Esophagus muscularis mucosa (tissue), 4 donors: ENCODE measurements at regions not wholly inside any gene's neighbourhood (a gene's known extent, or its start where the extent isn't known, plus 50 kb on each side); places are given as distances from the start of the nearest gene placed in this dataset.

Experiments
- DNase-seq: peaks from one replicate; pipeline ENCODE4 v3.0.0-alpha.2; 2017; ENCODE audit errors: extremely low spot score
- H3K27ac ChIP-seq, 4 donors: fragments of 200-600 bp; sonication (generic); replicated peaks in 1 of 4; 1 replicate in 3 of 4; 2 replicates in 1 of 4; pipeline ENCODE4 v1.5.1; 2016 to 2019; ENCODE audit warnings: mild to moderate bottlenecking in 1 of 4
- H3K27me3 ChIP-seq, 4 donors: fragments of 200-600 bp; sonication (generic); one replicate each; pipeline versions ENCODE4 v1.5.1 to v1.6.0; 2016 to 2019
- H3K36me3 ChIP-seq, 4 donors: fragments of 200-600 bp; sonication (generic); one replicate each; pipeline ENCODE4 v1.5.1; 2016 to 2019
- H3K4me1 ChIP-seq, 4 donors: fragments of 200-600 bp; sonication (generic); one replicate each; pipeline ENCODE4 v1.5.1; 2016 to 2019
- H3K4me3 ChIP-seq, 4 donors: fragments of 200-600 bp; sonication (generic); 1 replicate in 2 of 4; 2 replicates in 2 of 4; pipeline ENCODE4 v1.5.1; 2016 to 2019; ENCODE audit warnings: mild to moderate bottlenecking in 4 of 4, moderate library complexity in 1 of 4
- H3K9me3 ChIP-seq, 4 donors: fragments of 200-600 bp; sonication (generic); 1 replicate in 3 of 4; 2 replicates in 1 of 4; pipeline ENCODE4 v1.5.1; 2016 to 2019
- CTCF ChIP-seq, 3 experiments: fragments of 200-600 bp in 2 of 3; fragments of 450-650 bp in 1 of 3; sonication (generic) in 2 of 3; IDR thresholded peaks; one replicate each; pipeline ENCODE4 v1.5.1; 2017 to 2019; ENCODE audit warnings: antibody characterized with exemption in 3 of 3, mild to moderate bottlenecking in 2 of 3, moderate library complexity in 1 of 3
- EP300 ChIP-seq: sonication (generic); formaldehyde crosslinking; IDR thresholded peaks from one replicate; pipeline ENCODE4 v1.6.1; 2017; ENCODE audit warnings: antibody characterized with exemption
- POLR2A ChIP-seq: fragments of 450-650 bp; IDR thresholded peaks from one replicate; pipeline ENCODE4 v1.6.1; 2017; ENCODE audit warnings: antibody characterized with exemption, moderate library complexity, mild to moderate bottlenecking, low read depth
- POLR2AphosphoS5 ChIP-seq, 2 donors: sonication (generic); formaldehyde crosslinking; IDR thresholded peaks; one replicate each; pipeline ENCODE4 v1.6.1; 2017; ENCODE audit warnings: antibody characterized with exemption in 2 of 2
- WGBS: methylation state at CpG from one replicate; pipeline ENCODE4 v1.1.5; 2018; 5-methylcytosine and 5-hydroxymethylcytosine counted together
- intact Hi-C: fragments of 100-400 bp; cut with DNase I; formaldehyde crosslinking; loops from one replicate; pipeline ENCODE4 v1.15.1; 2023

- H3K4me3 ChIP-seq = no peak overlapping the region
- no peak for TF ChIP-seq POLR2AphosphoS5 (IDR thresholded peaks at IDR 0.05)
- no peak for TF ChIP-seq POLR2A
- TF ChIP-seq CTCF (IDR thresholded peaks at IDR 0.05) = no peak
- TF ChIP-seq EP300 = no peak
- intact Hi-C loops = no loop called here
- H3K4me1 ChIP-seq = peaks cover 0 to 7% (median 3%) of the 10 kb centered on the region in 4 donors
- H3K27ac ChIP-seq = no peak overlapping the region
- H3K36me3 ChIP-seq = no peaks in the 10 kb centered on the region
- no peak for DNase-seq
- WGBS = 82% methylated on average over 5 of the region's 5 CpGs
- H3K27me3 ChIP-seq = no peaks in the 10 kb centered on the region
- no peaks in the 10 kb centered on the region for H3K9me3 ChIP-seq
Observed at GRCh38 chr10:110419265-110419664, 78.4 kb upstream of the DUSP5 start.

GRCh38 chr10:110420401-110421193 is 77.1 kb upstream of the DUSP5 start:
- no peaks in the 10 kb centered on the region for H3K36me3 ChIP-seq
- H3K27ac ChIP-seq = no peak overlapping the region
- DNase-seq = no peak
- H3K9me3 ChIP-seq = no peaks in the 10 kb centered on the region
- no peaks in the 10 kb centered on the region for H3K27me3 ChIP-seq
- intact Hi-C loops = no loop called here
- no peak overlapping the region for H3K4me3 ChIP-seq
- TF ChIP-seq POLR2AphosphoS5 (IDR thresholded peaks at IDR 0.05) = no peak
- no peak for TF ChIP-seq POLR2A
- TF ChIP-seq CTCF (IDR thresholded peaks at IDR 0.05) = no peak
- no peak for TF ChIP-seq EP300
- 90% methylated on average over 2 of the region's 2 CpGs for WGBS
- peaks cover 0 to 8% (median 3%) of the 10 kb centered on the region in 4 donors for H3K4me1 ChIP-seq

- DNase-seq = no peak
- Histone ChIP-seq H3K4me1 (peaks cover 0 to 8% (median 3%) of the 10 kb centered on the region in 4 donors), H3K9me3 (no peaks in the 10 kb centered on the region), H3K27me3 (no peaks in the 10 kb centered on the region), H3K27ac (no peak overlapping the region), H3K4me3 (no peak overlapping the region), H3K36me3 (no peaks in the 10 kb centered on the region)
- TF ChIP-seq CTCF (IDR thresholded peaks at IDR 0.05) (no peak), POLR2A (no peak), EP300 (no peak), POLR2AphosphoS5 (IDR thresholded peaks at IDR 0.05) (no peak)
- intact Hi-C loops = no loop called here
- 71% methylated on average over 3 of the region's 3 CpGs for WGBS
Observed at GRCh38 chr10:110421512-110422138, 76.1 kb upstream of the DUSP5 start.

GRCh38 chr10:110422548-110422947 is 75.2 kb upstream of the DUSP5 start:
- Histone ChIP-seq H3K27ac (no peak overlapping the region), H3K9me3 (no peaks in the 10 kb centered on the region), H3K4me1 (peaks cover 0 to 8% (median 1%) of the 10 kb centered on the region in 4 donors), H3K4me3 (no peak overlapping the region), H3K36me3 (no peaks in the 10 kb centered on the region), H3K27me3 (no peaks in the 10 kb centered on the region)
- TF ChIP-seq POLR2A = no peak
- TF ChIP-seq EP300 = no peak
- no peak for TF ChIP-seq POLR2AphosphoS5 (IDR thresholded peaks at IDR 0.05)
- TF ChIP-seq CTCF (IDR thresholded peaks at IDR 0.05) = no peak
- intact Hi-C loops = no loop called here
- no peak for DNase-seq
- 84% methylated on average over 2 of the region's 2 CpGs for WGBS
